SK-N-MC (cell line): ENCODE measurements at regions not wholly inside any gene's neighbourhood (a gene's known extent, or its start where the extent isn't known, plus 50 kb on each side); places are given as distances from the start of the nearest gene placed in this dataset.

Source experiments
- EZH2 ChIP-seq: fragments of 200-600 bp; sonication (generic); IDR thresholded peaks from one replicate; pipeline ENCODE4 v1.6.1; 2017; ENCODE audit warnings: antibody characterized with exemption
- FOXP2 ChIP-seq: optimal IDR thresholded peaks from 2 replicates; pipeline ENCODE3; 2011; ENCODE audit warnings: mild to moderate bottlenecking, moderate library complexity; ENCODE audit not compliant: insufficient read depth; ENCODE audit errors: extremely low read length, control extremely low read depth
- POLR2AphosphoS5 ChIP-seq: IDR thresholded peaks from 2 replicates; pipeline ENCODE4 v1.6.1; 2012; ENCODE audit warnings: mild to moderate bottlenecking, low read depth, low read length, borderline replicate concordance

DNA sequence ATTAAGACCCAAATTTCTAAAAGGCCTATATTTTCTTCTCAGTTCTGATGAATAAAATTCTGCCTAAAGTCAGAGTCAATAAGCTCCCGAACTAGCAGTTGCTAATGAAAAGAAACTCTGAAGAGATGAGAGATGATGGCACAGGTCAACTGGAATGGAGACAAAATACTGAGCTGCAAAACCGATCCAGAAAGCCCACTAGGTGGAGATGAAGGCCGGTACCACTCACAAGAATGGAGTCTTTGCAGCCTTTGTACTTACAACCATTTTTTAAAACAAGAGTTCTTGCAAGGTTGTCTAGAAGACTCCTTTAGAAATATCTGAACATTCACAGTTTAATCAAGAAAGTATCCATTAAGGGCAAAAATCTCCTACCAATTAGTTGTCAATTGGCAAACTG lies 119.9 kb upstream of the TJP1 start:
- TF ChIP-seq POLR2AphosphoS5, result no peak
- no peak for TF ChIP-seq EZH2
- no peak for TF ChIP-seq FOXP2
